Heart left ventricle (tissue), 13 donors: ENCODE measurements at regions not wholly inside any gene's neighbourhood (a gene's known extent, or its start where the extent isn't known, plus 50 kb on each side); places are given as distances from the start of the nearest gene placed in this dataset.

ENCODE experiments used
- CTCF ChIP-seq, 12 donors: fragments of 200-600 bp; sonication (generic) in 4 of 12; IDR thresholded peaks; one replicate each; pipeline versions ENCODE4 v1.5.0 to v1.8.0; 2018 to 2022; ENCODE audit warnings: antibody characterized with exemption in 12 of 12, mild to moderate bottlenecking in 5 of 12
- POLR2A ChIP-seq, 2 donors: fragments of 450-650 bp; IDR thresholded peaks; one replicate each; pipeline ENCODE4 v1.6.1; 2017; ENCODE audit warnings: antibody characterized with exemption in 2 of 2, mild to moderate bottlenecking in 2 of 2, moderate library complexity in 2 of 2
- donor health status: ischemic (EF 13 %, LVEDD 7.1; RV severe dilation, severe dysfunction).
- donor health status: DM: no; HTN: yes; CAD: no.
- donor health status: DM: no; HTN: no; CAD: no.
- donor health status: ischemic (EF 25% LVEDD 6.9; RV normal size, moderate dysfunction).
- donor health status: ischemic (EF 25% LVEDD 5.7; RV mildly dilated, moderate dysfunction).
- donor health status: ischemic (EF 35%, LVEDD 5.7; RV mildly dilated, moderate dysfunction).
- donor health status: nonischemic (EF 11% LVEDD 7.7; RV severe dilation, severe dysfunction).
- donor health status: DM: yes; HTN: yes; CAD: no.
- donor health status: PGD.
- donor health status: ischemic (EF 29% LVEDD 5.4; RV normal size, mild dysfunction).
- donor health status: nonischemic (EF 23%, LVEDD 6.1; RV moderate dilation, normal function).

GRCh38 chr4:130349745-130350144, 1253.8 kb downstream of the C4orf33 start:
- TF ChIP-seq CTCF (IDR thresholded peaks at IDR 0.05) (no peak), POLR2A (IDR thresholded peaks at IDR 0.05) (no peak)
